ENCODE measurements at regions not wholly inside any gene's neighbourhood (a gene's known extent, or its start where the extent isn't known, plus 50 kb on each side); places are given as distances from the start of the nearest gene placed in this dataset.

DNA sequence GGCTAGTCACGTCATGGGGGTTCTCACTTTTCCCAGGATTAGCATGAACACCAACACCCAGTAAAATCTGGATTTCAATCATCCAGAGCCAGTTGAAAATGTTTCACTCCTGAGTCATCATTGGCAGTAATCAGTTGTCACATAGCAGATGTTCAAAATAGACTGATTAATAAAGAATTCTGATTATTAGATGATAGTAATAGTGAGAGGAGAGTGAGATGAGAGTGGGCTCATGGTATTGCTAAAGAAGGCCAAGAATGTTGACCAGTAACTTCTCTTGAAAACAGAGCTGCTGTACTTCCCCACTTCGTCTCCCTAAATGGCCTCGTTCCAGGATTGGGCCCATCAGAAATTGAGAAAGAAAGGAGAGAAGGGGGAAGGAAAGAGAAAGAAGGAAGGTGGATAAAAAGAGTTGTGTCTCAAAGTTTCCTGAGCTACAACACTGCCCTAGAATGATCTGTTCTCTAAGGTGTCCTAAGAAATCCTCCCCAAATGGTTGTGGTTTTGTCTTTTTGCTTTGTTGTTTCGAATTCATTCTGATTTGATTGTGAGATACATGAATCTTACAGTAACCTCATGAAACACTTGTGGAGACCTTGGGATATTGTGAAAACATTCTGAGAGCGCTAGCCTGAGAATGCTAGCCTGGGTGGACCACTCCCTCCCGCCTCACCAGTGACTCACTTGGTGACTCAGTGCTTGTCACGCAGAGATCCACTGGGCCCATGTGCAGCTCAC lies 502.2 kb upstream of the JARID2 start:
- TF ChIP-seq, protein P1, sequence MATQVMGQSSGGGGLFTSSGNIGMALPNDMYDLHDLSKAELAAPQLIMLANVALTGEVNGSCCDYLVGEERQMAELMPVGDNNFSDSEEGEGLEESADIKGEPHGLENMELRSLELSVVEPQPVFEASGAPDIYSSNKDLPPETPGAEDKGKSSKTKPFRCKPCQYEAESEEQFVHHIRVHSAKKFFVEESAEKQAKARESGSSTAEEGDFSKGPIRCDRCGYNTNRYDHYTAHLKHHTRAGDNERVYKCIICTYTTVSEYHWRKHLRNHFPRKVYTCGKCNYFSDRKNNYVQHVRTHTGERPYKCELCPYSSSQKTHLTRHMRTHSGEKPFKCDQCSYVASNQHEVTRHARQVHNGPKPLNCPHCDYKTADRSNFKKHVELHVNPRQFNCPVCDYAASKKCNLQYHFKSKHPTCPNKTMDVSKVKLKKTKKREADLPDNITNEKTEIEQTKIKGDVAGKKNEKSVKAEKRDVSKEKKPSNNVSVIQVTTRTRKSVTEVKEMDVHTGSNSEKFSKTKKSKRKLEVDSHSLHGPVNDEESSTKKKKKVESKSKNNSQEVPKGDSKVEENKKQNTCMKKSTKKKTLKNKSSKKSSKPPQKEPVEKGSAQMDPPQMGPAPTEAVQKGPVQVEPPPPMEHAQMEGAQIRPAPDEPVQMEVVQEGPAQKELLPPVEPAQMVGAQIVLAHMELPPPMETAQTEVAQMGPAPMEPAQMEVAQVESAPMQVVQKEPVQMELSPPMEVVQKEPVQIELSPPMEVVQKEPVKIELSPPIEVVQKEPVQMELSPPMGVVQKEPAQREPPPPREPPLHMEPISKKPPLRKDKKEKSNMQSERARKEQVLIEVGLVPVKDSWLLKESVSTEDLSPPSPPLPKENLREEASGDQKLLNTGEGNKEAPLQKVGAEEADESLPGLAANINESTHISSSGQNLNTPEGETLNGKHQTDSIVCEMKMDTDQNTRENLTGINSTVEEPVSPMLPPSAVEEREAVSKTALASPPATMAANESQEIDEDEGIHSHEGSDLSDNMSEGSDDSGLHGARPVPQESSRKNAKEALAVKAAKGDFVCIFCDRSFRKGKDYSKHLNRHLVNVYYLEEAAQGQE (IDR thresholded peaks at IDR 0.05; ENCODE audit: low read depth), result no peak
- TF ChIP-seq SIN3A (IDR thresholded peaks at IDR 0.05; ENCODE audit: low read depth), result no peak; the same call in 1 of the 2 replicates
- TF ChIP-seq, protein P2, sequence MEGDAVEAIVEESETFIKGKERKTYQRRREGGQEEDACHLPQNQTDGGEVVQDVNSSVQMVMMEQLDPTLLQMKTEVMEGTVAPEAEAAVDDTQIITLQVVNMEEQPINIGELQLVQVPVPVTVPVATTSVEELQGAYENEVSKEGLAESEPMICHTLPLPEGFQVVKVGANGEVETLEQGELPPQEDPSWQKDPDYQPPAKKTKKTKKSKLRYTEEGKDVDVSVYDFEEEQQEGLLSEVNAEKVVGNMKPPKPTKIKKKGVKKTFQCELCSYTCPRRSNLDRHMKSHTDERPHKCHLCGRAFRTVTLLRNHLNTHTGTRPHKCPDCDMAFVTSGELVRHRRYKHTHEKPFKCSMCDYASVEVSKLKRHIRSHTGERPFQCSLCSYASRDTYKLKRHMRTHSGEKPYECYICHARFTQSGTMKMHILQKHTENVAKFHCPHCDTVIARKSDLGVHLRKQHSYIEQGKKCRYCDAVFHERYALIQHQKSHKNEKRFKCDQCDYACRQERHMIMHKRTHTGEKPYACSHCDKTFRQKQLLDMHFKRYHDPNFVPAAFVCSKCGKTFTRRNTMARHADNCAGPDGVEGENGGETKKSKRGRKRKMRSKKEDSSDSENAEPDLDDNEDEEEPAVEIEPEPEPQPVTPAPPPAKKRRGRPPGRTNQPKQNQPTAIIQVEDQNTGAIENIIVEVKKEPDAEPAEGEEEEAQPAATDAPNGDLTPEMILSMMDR (IDR thresholded peaks at IDR 0.05 in 2 of 3, conservative IDR thresholded peaks at IDR 0.05 in 1 of 3; ENCODE audit: borderline replicate concordance in 1 of 3, insufficient read depth in 1 of 3, low read depth in 2 of 3, low read length in 2 of 3), result no peak
- TF ChIP-seq, protein P3, sequence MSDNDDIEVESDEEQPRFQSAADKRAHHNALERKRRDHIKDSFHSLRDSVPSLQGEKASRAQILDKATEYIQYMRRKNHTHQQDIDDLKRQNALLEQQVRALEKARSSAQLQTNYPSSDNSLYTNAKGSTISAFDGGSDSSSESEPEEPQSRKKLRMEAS (IDR thresholded peaks at IDR 0.05), result peak; percentile 90
- TF ChIP-seq YY1 (IDR thresholded peaks at IDR 0.05; ENCODE audit: extremely low read depth, insufficient replicate concordance, low read depth, low read length), result peak; percentile 37
- no peak for TF ChIP-seq EZH2phosphoT487 (IDR thresholded peaks at IDR 0.05; ENCODE audit: borderline replicate concordance)

Data from HCT116 (cell line).